HEK293 (cell line): ENCODE measurements at regions not wholly inside any gene's neighbourhood (a gene's known extent, or its start where the extent isn't known, plus 50 kb on each side); places are given as distances from the start of the nearest gene placed in this dataset.

Experiments
- CTCF ChIA-PET: fragments of 350-600 bp; formaldehyde crosslinking; extraction: SDS; loops from one replicate; lab custom pipeline; 2021; ENCODE audit warnings: antibody characterized with exemption; lab: Yijun Ruan, JAX
- POLR2A ChIA-PET: fragments of 300-600 bp; formaldehyde crosslinking; extraction: SDS; loops from one replicate; lab custom pipeline; 2020; ENCODE audit warnings: antibody characterized with exemption, inconsistent platforms; lab: Yijun Ruan, JAX
- H3K27ac ChIP-seq: fragments of 200-500 bp; sonication (Bioruptor generic); 2 replicates; pipeline ENCODE4 v1.5.1; 2014; ENCODE audit warnings: low read depth, low read length, control low read depth, inconsistent platforms; ENCODE audit errors: extremely low read depth
- H3K36me3 ChIP-seq, 2 experiments: fragments of 200-500 bp in 1 of 2; sonication (Bioruptor generic) in 1 of 2; 1 replicate in 1 of 2; 2 replicates in 1 of 2; pipeline ENCODE4 v1.5.1; 2014 to 2017; ENCODE audit warnings: inconsistent platforms in 2 of 2, low read length in 2 of 2; ENCODE audit not compliant: control insufficient read depth in 2 of 2, insufficient read depth in 1 of 2
- H3K4me1 ChIP-seq: fragments of 200-500 bp; sonication (Bioruptor generic); 2 replicates; pipeline ENCODE4 v1.5.1; 2014; ENCODE audit warnings: mild to moderate bottlenecking, low read length, inconsistent platforms; ENCODE audit not compliant: control insufficient read depth, insufficient read depth
- H3K4me3 ChIP-seq: 2 replicates; pipeline ENCODE4 v1.5.1; 2011; ENCODE audit warnings: low read depth, mild to moderate bottlenecking, control low read depth, low read length, moderate library complexity
- H3K9me3 ChIP-seq: fragments of 200-500 bp; sonication (Bioruptor generic); 2 replicates; pipeline ENCODE4 v1.5.1; 2014; ENCODE audit warnings: low read depth, low read length, inconsistent platforms; ENCODE audit not compliant: control insufficient read depth, insufficient read depth
- IKZF3 ChIP-seq: fragments of 450-650 bp; IDR thresholded peaks from 2 replicates; pipeline ENCODE4 v1.5.0; 2018; ENCODE audit warnings: missing biosample characterization, mild to moderate bottlenecking, missing genetic modification characterization, moderate library complexity
- MYNN ChIP-seq: fragments of 450-650 bp; formaldehyde crosslinking; IDR thresholded peaks from 2 replicates; pipeline ENCODE4 v1.5.1; 2016; ENCODE audit warnings: missing biosample characterization, missing genetic modification characterization, borderline replicate concordance
- WT1 ChIP-seq: fragments of 450-650 bp; formaldehyde crosslinking; IDR thresholded peaks from 2 replicates; pipeline ENCODE4 v1.5.1; 2016; ENCODE audit warnings: missing biosample characterization, missing genetic modification characterization
- ZBTB26 ChIP-seq: fragments of 450-650 bp; formaldehyde crosslinking; optimal IDR thresholded peaks from 2 replicates; pipeline ENCODE3; 2016; ENCODE audit warnings: missing biosample characterization, mild to moderate bottlenecking, missing genetic modification characterization
- ZNF223 ChIP-seq: fragments of 450-650 bp; formaldehyde crosslinking; IDR thresholded peaks from 2 replicates; pipeline ENCODE4 v1.5.1; 2016; ENCODE audit warnings: missing biosample characterization, missing genetic modification characterization
- ZNF266 ChIP-seq: fragments of 450-650 bp; formaldehyde crosslinking; IDR thresholded peaks from 2 replicates; pipeline ENCODE4 v1.5.1; 2016; ENCODE audit warnings: missing biosample characterization, missing genetic modification characterization, low read depth
- ZNF391 ChIP-seq: fragments of 450-650 bp; formaldehyde crosslinking; IDR thresholded peaks from 2 replicates; pipeline ENCODE4 v1.5.1; 2016; ENCODE audit warnings: low read depth, missing biosample characterization, missing genetic modification characterization, borderline replicate concordance
- ZNF398 ChIP-seq: fragments of 450-650 bp; formaldehyde crosslinking; IDR thresholded peaks from 2 replicates; pipeline ENCODE4 v1.5.1; 2017; ENCODE audit warnings: missing biosample characterization, missing genetic modification characterization
- ZNF518A ChIP-seq: fragments of 450-650 bp; formaldehyde crosslinking; conservative IDR thresholded peaks from 2 replicates; pipeline ENCODE4 v1.5.1; 2016; ENCODE audit warnings: low read depth, missing biosample characterization, missing genetic modification characterization
- ZNF555 ChIP-seq: fragments of 450-650 bp; formaldehyde crosslinking; conservative IDR thresholded peaks from 2 replicates; pipeline ENCODE4 v1.5.1; 2017; ENCODE audit warnings: missing biosample characterization, mild to moderate bottlenecking, missing genetic modification characterization, inconsistent platforms
- ZNF596 ChIP-seq: fragments of 450-650 bp; IDR thresholded peaks from 2 replicates; pipeline ENCODE4 v1.5.0; 2018; ENCODE audit warnings: missing biosample characterization, mild to moderate bottlenecking, missing genetic modification characterization, moderate library complexity
- ZNF610 ChIP-seq: fragments of 450-650 bp; formaldehyde crosslinking; IDR thresholded peaks from 2 replicates; pipeline ENCODE4 v1.5.1; 2016; ENCODE audit warnings: missing biosample characterization, missing genetic modification characterization, borderline replicate concordance
- ZNF660 ChIP-seq: fragments of 450-650 bp; IDR thresholded peaks from 2 replicates; pipeline ENCODE4 v1.5.1; 2018; ENCODE audit warnings: missing biosample characterization, mild to moderate bottlenecking, missing genetic modification characterization
- ZNF76 ChIP-seq: fragments of 450-650 bp; formaldehyde crosslinking; IDR thresholded peaks from 2 replicates; pipeline ENCODE4; 2016; ENCODE audit warnings: low read depth, missing biosample characterization, missing genetic modification characterization, borderline replicate concordance
- ZNF776 ChIP-seq: fragments of 450-650 bp; formaldehyde crosslinking; IDR thresholded peaks from 2 replicates; pipeline ENCODE4 v1.5.0; 2017; ENCODE audit warnings: missing biosample characterization, missing genetic modification characterization, borderline replicate concordance
- ZSCAN16 ChIP-seq: fragments of 450-650 bp; formaldehyde crosslinking; IDR thresholded peaks from 2 replicates; pipeline ENCODE4 v1.5.1; 2016; ENCODE audit warnings: missing biosample characterization, missing genetic modification characterization

- TF ChIP-seq ZNF555 (tag by site-specific recombination) (no peak), ZNF610 (tag by site-specific recombination) (no peak), ZNF596 (tag by site-specific recombination) (no peak), MYNN (no peak), ZNF266 (tag by site-specific recombination) (no peak)
Observed at GRCh38 chr4:27873596-27873995, 1013.0 kb downstream of the STIM2 start (continued).

GRCh38 chr4:27881705-27882104 lies 1021.1 kb downstream of the STIM2 start:
- Histone ChIP-seq H3K36me3 (no peaks in the 10 kb centered on the region), H3K4me3 (no peak overlapping the region)

More at GRCh38 chr4:27881705-27882104, 1021.1 kb downstream of the STIM2 start:
- Histone ChIP-seq H3K9me3 (no peaks in the 10 kb centered on the region), H3K4me1 (no peaks in the 10 kb centered on the region), H3K27ac (no peak overlapping the region)
- ChIA-PET POLR2A (no interaction called here), CTCF (no interaction called here)
- TF ChIP-seq ZNF555 (tag by site-specific recombination) = no peak
- TF ChIP-seq ZNF660 (tag by site-specific recombination) = no peak
- TF ChIP-seq ZBTB26 (tag by site-specific recombination) = no peak
- TF ChIP-seq ZNF76 (tag by site-specific recombination) = no peak
- no peak for TF ChIP-seq ZNF776 (tag by site-specific recombination)
- no peak for TF ChIP-seq WT1
- no peak for TF ChIP-seq ZNF398 (tag by site-specific recombination)
- TF ChIP-seq ZSCAN16 (tag by site-specific recombination) = no peak
- no peak for TF ChIP-seq ZNF391 (tag by site-specific recombination)
- no peak for TF ChIP-seq IKZF3 (tag by site-specific recombination)
- no peak for TF ChIP-seq ZNF518A (tag by site-specific recombination)
- no peak for TF ChIP-seq ZNF223 (tag by site-specific recombination)
